SU-DHL-6 (cell line): ENCODE measurements at regions not wholly inside any gene's neighbourhood (a gene's known extent, or its start where the extent isn't known, plus 50 kb on each side); places are given as distances from the start of the nearest gene placed in this dataset.

Source experiments
- CTCF ChIP-seq: fragments of 200-600 bp; sonication (generic); IDR thresholded peaks from one replicate; pipeline ENCODE4 v1.5.1; 2017; ENCODE audit warnings: antibody characterized with exemption, mild to moderate bottlenecking, low read length, moderate library complexity; ENCODE audit not compliant: insufficient read depth, poor library complexity, severe bottlenecking
- EZH2phosphoT487 ChIP-seq: fragments of 200-600 bp; sonication (generic), shearing (Covaris generic); conservative IDR thresholded peaks from 2 replicates; pipeline ENCODE4 v1.6.1; 2018; ENCODE audit warnings: mild to moderate bottlenecking, antibody characterized with exemption, low read length, moderate library complexity, mixed read lengths

GRCh38 chr2:132253496-132254305, 91.9 kb upstream of the ANKRD30BL start:
- TF ChIP-seq EZH2phosphoT487 (no peak), CTCF (no peak)
